ENCODE measurements at regions not wholly inside any gene's neighbourhood (a gene's known extent, or its start where the extent isn't known, plus 50 kb on each side); places are given as distances from the start of the nearest gene placed in this dataset.
A peak's percentile ranks its signal among the peaks of the same experiment; 100 is the strongest.

- no peaks in the 10 kb centered on the region for H3K4me1 ChIP-seq
- H3K4me3 ChIP-seq: no peak overlapping the region
- no peak overlapping the region for H3K27ac ChIP-seq (replicated peaks)
- no peak for TF ChIP-seq CTCF (IDR thresholded peaks at IDR 0.05; ENCODE audit: borderline replicate concordance)
- DNase-seq: no peak
- no peaks in the 10 kb centered on the region for H3K27me3 ChIP-seq (ENCODE audit: low read depth)
- intact Hi-C loops (cut with micrococcal nuclease): no loop called here
- no peaks in the 10 kb centered on the region for H3K36me3 ChIP-seq
- H3K9me3 ChIP-seq (replicated peaks): no peaks in the 10 kb centered on the region
Observed at GRCh38 chr16:24643489-24643888, 86.0 kb upstream of the TNRC6A start.

- intact Hi-C loops (cut with micrococcal nuclease): no loop called here
- Histone ChIP-seq H3K27ac (replicated peaks) (peak overlapping the region; percentile 24), H3K4me3 (no peak overlapping the region), H3K9me3 (replicated peaks) (no peaks in the 10 kb centered on the region), H3K27me3 (ENCODE audit: low read depth) (peaks cover 8% of the 10 kb centered on the region), H3K36me3 (no peaks in the 10 kb centered on the region), H3K4me1 (no peaks in the 10 kb centered on the region)
- DNase-seq: no peak
- no peak for TF ChIP-seq CTCF (IDR thresholded peaks at IDR 0.05; ENCODE audit: borderline replicate concordance)
Observed at GRCh38 chr16:24645739-24646645, 83.5 kb upstream of the TNRC6A start.

- DNase-seq: no peak
- H3K36me3 ChIP-seq: no peaks in the 10 kb centered on the region
- H3K4me3 ChIP-seq: no peak overlapping the region
- intact Hi-C loops (cut with micrococcal nuclease): no loop called here
- H3K9me3 ChIP-seq (replicated peaks): no peaks in the 10 kb centered on the region
- H3K4me1 ChIP-seq: no peaks in the 10 kb centered on the region
- no peak for TF ChIP-seq CTCF (IDR thresholded peaks at IDR 0.05; ENCODE audit: borderline replicate concordance)
- peak overlapping the region; percentile 24 for H3K27ac ChIP-seq (replicated peaks)
- H3K27me3 ChIP-seq (ENCODE audit: low read depth): peaks cover 8% of the 10 kb centered on the region
Observed at GRCh38 chr16:24646646-24646995, 82.8 kb upstream of the TNRC6A start.

- TF ChIP-seq CTCF (IDR thresholded peaks at IDR 0.05; ENCODE audit: borderline replicate concordance): no peak
- H3K9me3 ChIP-seq (replicated peaks): no peaks in the 10 kb centered on the region
- no peaks in the 10 kb centered on the region for H3K36me3 ChIP-seq
- intact Hi-C loops (cut with micrococcal nuclease): no loop called here
- no peak overlapping the region for H3K27ac ChIP-seq (replicated peaks)
- no peaks in the 10 kb centered on the region for H3K4me1 ChIP-seq
- no peak for DNase-seq
- H3K4me3 ChIP-seq: no peak overlapping the region
- H3K27me3 ChIP-seq (ENCODE audit: low read depth): peaks cover 8% of the 10 kb centered on the region
Observed at GRCh38 chr16:24652209-24652712, 77.2 kb upstream of the TNRC6A start.

GRCh38 chr16:24652803-24653202 is 76.6 kb upstream of the TNRC6A start:
- Histone ChIP-seq H3K27me3 (ENCODE audit: low read depth) (peaks cover 8% of the 10 kb centered on the region), H3K4me1 (no peaks in the 10 kb centered on the region), H3K27ac (replicated peaks) (no peak overlapping the region), H3K36me3 (no peaks in the 10 kb centered on the region), H3K4me3 (no peak overlapping the region), H3K9me3 (replicated peaks) (no peaks in the 10 kb centered on the region)
- no peak for DNase-seq
- no peak for TF ChIP-seq CTCF (IDR thresholded peaks at IDR 0.05; ENCODE audit: borderline replicate concordance)
- intact Hi-C loops (cut with micrococcal nuclease): no loop called here

Measured in left ventricle myocardium inferior (tissue), 1 donor.